Liver (tissue), 6 donors: ENCODE measurements at regions not wholly inside any gene's neighbourhood (a gene's known extent, or its start where the extent isn't known, plus 50 kb on each side); places are given as distances from the start of the nearest gene placed in this dataset.
"Not testable (repeated sequence)": the region's sequence is repeated elsewhere in the genome, so short reads cannot be mapped to it uniquely, and the experiment has no call there.

Source experiments
- DNase-seq: peaks from one replicate; pipeline ENCODE4 v3.0.0-alpha.2; 2017; ENCODE audit warnings: low spot score
- H3K27ac ChIP-seq, 2 donors: one replicate each; pipeline ENCODE4 v1.7.0; 2013; ENCODE audit warnings: inconsistent platforms in 2 of 2, low read length in 2 of 2, control low read depth in 1 of 2, low read depth in 1 of 2, mild to moderate bottlenecking in 1 of 2
- H3K27me3 ChIP-seq, 4 donors: one replicate each; pipeline versions ENCODE4 v1.6.1 to v1.7.0; 2013; ENCODE audit warnings: low read length in 3 of 4, inconsistent platforms in 1 of 4, mild to moderate bottlenecking in 1 of 4, moderate library complexity in 1 of 4; ENCODE audit not compliant: control insufficient read depth in 4 of 4, insufficient read depth in 4 of 4
- H3K36me3 ChIP-seq, 4 donors: one replicate each; pipeline versions ENCODE4 v1.6.1 to v1.7.0; 2013; ENCODE audit warnings: low read length in 3 of 4, mild to moderate bottlenecking in 3 of 4, low read depth in 1 of 4, moderate library complexity in 1 of 4; ENCODE audit not compliant: control insufficient read depth in 4 of 4, insufficient read depth in 3 of 4
- H3K4me1 ChIP-seq, 4 donors: one replicate each; pipeline versions ENCODE4 v1.6.1 to v1.7.0; 2013; ENCODE audit warnings: low read length in 3 of 4, mild to moderate bottlenecking in 3 of 4, moderate library complexity in 1 of 4; ENCODE audit not compliant: control insufficient read depth in 4 of 4, insufficient read depth in 4 of 4
- H3K4me3 ChIP-seq, 3 donors: one replicate each; pipeline versions ENCODE4 v1.6.1 to v1.7.0; 2013; ENCODE audit warnings: low read length in 3 of 3, control low read depth in 1 of 3, low read depth in 1 of 3, mild to moderate bottlenecking in 1 of 3
- H3K9ac ChIP-seq, 2 donors: one replicate each; pipeline ENCODE4 v1.7.0; 2013; ENCODE audit warnings: low read length in 2 of 2, mild to moderate bottlenecking in 2 of 2, moderate library complexity in 2 of 2, control low read depth in 1 of 2, low read depth in 1 of 2
- H3K9me3 ChIP-seq, 4 donors: one replicate each; pipeline versions ENCODE4 v1.6.1 to v1.7.0; 2013; ENCODE audit warnings: low read length in 3 of 4; ENCODE audit not compliant: control insufficient read depth in 4 of 4
- WGBS: extraction: QIAGEN DNeasy Blood & Tissue Kit; methylation state at CpG from one replicate; pipeline ENCODE4 v1.1.7; 2013; 5-methylcytosine and 5-hydroxymethylcytosine counted together
- donor health status: healthy.
- donor health status: healthy.
- donor health status: healthy.

DNA sequence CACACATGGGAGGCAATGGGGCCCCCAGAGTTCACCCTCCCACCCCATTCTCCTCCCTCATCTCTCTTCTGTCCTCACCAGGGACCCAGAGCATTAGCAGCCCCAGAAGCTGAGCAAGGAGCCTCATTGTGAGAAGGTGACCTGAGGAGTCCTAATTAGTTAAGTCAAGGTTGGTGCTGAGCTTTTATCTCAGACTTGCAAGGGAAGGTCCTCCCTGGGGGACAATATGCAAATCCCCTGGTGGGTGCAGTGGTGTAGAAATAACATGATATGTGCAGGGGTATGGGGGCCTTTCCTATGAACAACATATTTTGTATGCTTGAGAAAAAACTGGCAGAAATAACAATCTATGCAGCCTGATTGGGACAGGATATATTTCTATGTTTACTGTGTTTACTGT is 485.5 kb downstream of the RPIA start:
- H3K27me3 ChIP-seq, H3K4me1 ChIP-seq, H3K27ac ChIP-seq, DNase-seq, H3K9me3 ChIP-seq, H3K4me3 ChIP-seq, H3K9ac ChIP-seq, H3K36me3 ChIP-seq: not testable (repeated sequence)

DNA sequence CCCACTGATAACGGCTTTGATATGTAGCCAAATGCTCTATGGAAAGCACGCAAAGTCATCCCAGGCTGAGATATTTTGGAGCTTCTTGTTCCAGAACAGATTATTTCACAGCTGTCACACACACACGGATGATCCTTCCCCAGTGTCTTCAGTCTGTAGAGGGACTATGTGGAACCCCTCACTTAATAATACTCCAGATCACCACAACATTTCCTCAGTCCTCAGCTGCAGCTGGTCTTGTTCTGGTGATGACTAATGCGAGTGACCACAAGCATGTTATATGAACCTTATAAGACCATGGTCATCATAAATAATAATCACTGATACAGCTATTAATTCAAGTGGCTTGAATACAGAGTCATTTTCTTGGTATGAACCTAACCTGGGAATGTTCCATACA is 490.7 kb downstream of the RPIA start:
- 77% methylated on average over 4 of the region's 4 CpGs for WGBS
- DNase-seq, H3K36me3 ChIP-seq, H3K9me3 ChIP-seq, H3K27ac ChIP-seq, H3K4me3 ChIP-seq, H3K27me3 ChIP-seq, H3K9ac ChIP-seq, H3K4me1 ChIP-seq: not testable (repeated sequence)

DNA sequence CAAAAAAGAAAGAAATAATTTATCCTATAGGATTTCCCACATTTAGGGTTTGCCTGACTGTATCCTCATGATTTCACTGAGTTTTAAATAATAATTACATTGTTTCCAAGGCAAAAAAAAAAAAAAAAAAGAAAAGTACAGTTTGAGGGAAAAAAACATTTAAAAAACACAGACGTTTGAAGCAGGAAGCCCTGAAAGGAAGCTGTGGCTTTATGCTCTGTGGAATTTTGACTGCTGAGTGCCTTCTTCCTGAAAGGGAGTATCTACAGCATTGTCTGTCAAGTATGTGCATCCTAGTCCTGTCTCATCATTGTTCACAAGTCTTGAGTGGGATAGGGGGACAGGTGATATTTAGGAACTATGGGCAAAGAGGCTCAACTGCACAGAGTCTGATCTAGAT is 493.3 kb downstream of the RPIA start:
- not testable (repeated sequence) for H3K4me3 ChIP-seq, H3K9ac ChIP-seq, H3K27ac ChIP-seq, H3K36me3 ChIP-seq, H3K4me1 ChIP-seq, DNase-seq, H3K27me3 ChIP-seq, H3K9me3 ChIP-seq
- 2% methylated on average over 1 of the region's 1 CpG for WGBS

DNA sequence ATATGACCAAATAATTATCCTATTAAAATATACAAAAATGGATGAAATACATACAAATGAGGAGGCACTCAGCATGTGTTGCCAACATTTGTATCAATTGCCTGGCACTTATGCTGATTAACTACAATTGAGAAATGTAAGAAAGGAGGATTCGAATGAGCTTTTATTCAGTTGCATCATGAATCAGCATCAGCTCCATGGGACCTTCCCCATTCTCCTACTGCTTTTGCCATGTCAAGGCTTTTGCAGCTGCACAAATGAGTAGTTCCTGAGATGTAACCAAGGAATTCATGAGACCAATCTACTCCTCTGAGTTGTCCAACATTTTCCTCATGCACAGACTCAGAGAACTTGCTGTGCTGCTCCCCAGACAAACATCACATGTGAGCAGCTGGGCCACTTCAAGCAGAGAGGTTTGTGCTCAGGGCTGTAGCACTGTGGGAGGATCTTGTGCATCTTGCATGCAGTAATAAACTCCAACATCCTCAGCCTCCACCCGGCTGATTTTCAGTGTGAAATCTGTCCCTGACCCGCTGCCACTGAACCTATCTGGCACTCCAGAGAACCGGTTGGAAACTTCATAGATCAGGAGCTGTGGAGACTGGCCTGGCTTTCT is 504.3 kb downstream of the RPIA start:
- not testable (repeated sequence) for H3K27me3 ChIP-seq, H3K4me3 ChIP-seq, H3K27ac ChIP-seq, H3K9me3 ChIP-seq, H3K9ac ChIP-seq, H3K4me1 ChIP-seq, DNase-seq, H3K36me3 ChIP-seq
- WGBS, result 70% methylated on average over 3 of the region's 4 CpGs

GRCh38 chr2:89196719-89197118 is 505.2 kb downstream of the RPIA start:
- H3K9ac ChIP-seq, H3K27me3 ChIP-seq, DNase-seq, H3K4me3 ChIP-seq, H3K9me3 ChIP-seq, H3K4me1 ChIP-seq, H3K27ac ChIP-seq, H3K36me3 ChIP-seq: not testable (repeated sequence)
- no CpG with 5 or more reads among the region's 3 CpGs for WGBS

GRCh38 chr2:89198026-89198425 is 506.6 kb downstream of the RPIA start:
- not testable (repeated sequence) for H3K9ac ChIP-seq, H3K27ac ChIP-seq, H3K4me1 ChIP-seq, H3K4me3 ChIP-seq, DNase-seq, H3K27me3 ChIP-seq, H3K9me3 ChIP-seq, H3K36me3 ChIP-seq
- WGBS, result 60% methylated on average over 7 of the region's 7 CpGs

DNA sequence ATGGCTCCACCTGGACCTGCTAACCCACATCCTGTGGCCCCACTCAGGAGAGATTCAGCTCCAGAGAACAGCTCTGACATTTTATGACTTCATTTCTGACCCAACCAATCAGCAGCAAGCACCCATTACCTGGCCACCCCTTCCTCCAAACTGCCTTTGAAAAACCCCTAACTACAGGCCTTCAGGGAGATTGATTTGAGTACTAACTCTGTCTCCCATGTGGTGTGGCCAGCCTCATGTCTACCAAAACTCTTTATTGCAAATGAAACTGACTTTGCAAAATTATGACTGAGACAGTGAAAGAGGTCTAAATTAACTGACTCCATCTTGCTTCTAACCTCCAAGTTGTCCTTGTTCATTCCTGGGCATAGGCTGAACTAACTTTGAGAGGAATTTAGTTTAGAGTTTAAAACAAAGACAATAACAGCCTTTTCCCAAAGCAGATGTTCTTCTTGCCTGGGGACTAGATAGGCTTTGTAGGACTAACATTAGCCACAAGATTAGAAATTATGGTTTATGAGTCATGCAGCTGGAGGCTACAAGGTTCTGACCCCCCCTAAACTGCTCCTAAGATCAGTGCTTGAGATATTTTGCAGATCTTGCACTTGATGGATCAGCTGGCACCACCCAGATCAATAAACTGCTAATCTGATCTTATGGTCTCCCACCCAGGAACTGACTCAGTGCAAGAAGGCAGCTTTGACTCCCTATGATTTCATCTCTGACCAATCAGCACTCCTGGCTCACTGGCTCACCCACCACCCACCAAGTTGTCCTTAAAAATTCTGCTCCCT is 508.2 kb downstream of the RPIA start:
- H3K4me1 ChIP-seq, H3K27me3 ChIP-seq, H3K9me3 ChIP-seq, H3K27ac ChIP-seq, H3K4me3 ChIP-seq, H3K36me3 ChIP-seq, DNase-seq, H3K9ac ChIP-seq: not testable (repeated sequence)

DNA sequence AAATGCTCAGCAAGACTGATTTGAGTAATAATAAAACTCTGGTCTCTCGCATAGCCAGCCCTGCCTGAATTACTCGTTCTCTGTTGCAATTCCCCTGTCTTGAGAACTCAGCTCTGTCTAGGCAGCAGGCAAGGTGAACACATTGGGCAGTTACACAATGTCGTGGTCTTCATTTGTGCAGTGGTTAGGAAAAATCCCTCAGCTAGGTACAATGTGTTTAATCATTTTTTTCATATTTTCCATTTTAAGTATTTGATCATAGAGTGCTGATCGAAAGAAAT is 508.7 kb downstream of the RPIA start:
- not testable (repeated sequence) for H3K4me1 ChIP-seq, H3K9me3 ChIP-seq, H3K36me3 ChIP-seq, H3K27ac ChIP-seq, H3K4me3 ChIP-seq, DNase-seq, H3K9ac ChIP-seq, H3K27me3 ChIP-seq
- WGBS, result 66% methylated on average over 4 of the region's 4 CpGs

- not testable (repeated sequence) for H3K9ac ChIP-seq, H3K9me3 ChIP-seq, H3K4me3 ChIP-seq, H3K36me3 ChIP-seq, H3K27me3 ChIP-seq, DNase-seq, H3K4me1 ChIP-seq, H3K27ac ChIP-seq
- 27% methylated on average over 1 of the region's 1 CpG for WGBS
Observed at GRCh38 chr2:89202518-89202917, 511.0 kb downstream of the RPIA start.
